ENCODE measurements at regions not wholly inside any gene's neighbourhood (a gene's known extent, or its start where the extent isn't known, plus 50 kb on each side); places are given as distances from the start of the nearest gene placed in this dataset.

- intact Hi-C loops (cut with micrococcal nuclease; ENCODE audit: unreplicated experiment): loop anchor here (10.0 kb wide), 1 partner anchor 62 kb away; no protein-coding TSS in a partner anchor
- H3K27ac ChIP-seq (ENCODE audit: control insufficient read depth, insufficient read depth): no peak overlapping the region
- SMC1A ChIA-PET (ENCODE audit: uncharacterized antibody, unreplicated experiment): interaction anchor here (1.4 kb wide), 1 partner anchor 9 kb away, joined by 3 read pairs; no protein-coding TSS in a partner anchor
- WGBS (ENCODE audit: insufficient coverage, insufficient replicate concordance, low lambda C conversion rate, missing lambda C conversion rate): 22% methylated on average over 8 of the region's 8 CpGs
- no peak for FAIRE-seq
- H3K36me3 ChIP-seq (ENCODE audit: control insufficient read depth in 2 of 2, insufficient read depth in 2 of 2, low read length in 1 of 2): no peaks in the 10 kb centered on the region
- no peak overlapping the region for H3K9ac ChIP-seq (ENCODE audit: control insufficient read depth, insufficient read depth, low read length)
- no peak for ATAC-seq
- no peak overlapping the region for H3K4me2 ChIP-seq (ENCODE audit: control insufficient read depth, insufficient read depth)
- no peaks in the 10 kb centered on the region for H4K20me1 ChIP-seq (ENCODE audit: control insufficient read depth, insufficient read depth)
- no peaks in the 10 kb centered on the region for H3K27me3 ChIP-seq (replicated peaks in 1 of 2; ENCODE audit: control insufficient read depth in 2 of 2, insufficient read depth in 2 of 2, low read length in 1 of 2)
- no peak overlapping the region for H3K4me3 ChIP-seq
- H3K9me3 ChIP-seq (replicated peaks; ENCODE audit: control insufficient read depth, insufficient read depth, low read length): no peaks in the 10 kb centered on the region
- POLR2A ChIA-PET: no interaction called here
- no peak for DNase-seq (ENCODE audit: low read depth, low spot score)
- no peak overlapping the region for H2AFZ ChIP-seq (ENCODE audit: control insufficient read depth, low read depth, low read length)
- H3K79me2 ChIP-seq (ENCODE audit: control insufficient read depth, insufficient read depth, low read length): no peaks in the 10 kb centered on the region
- in situ Hi-C loops (cut with MboI): no loop called here
- no TSS peak for BruUV-seq (replicated peaks)
- CTCF ChIA-PET: no interaction called here
- RAD21 ChIA-PET (ENCODE audit: unreplicated experiment): no interaction called here
- no peaks in the 10 kb centered on the region for H3K4me1 ChIP-seq (ENCODE audit: control insufficient read depth, insufficient read depth, low read length)
- TF ChIP-seq CBX3 (IDR thresholded peaks at IDR 0.05; ENCODE audit: borderline replicate concordance, low read depth): no peak
- TF ChIP-seq, protein P1, sequence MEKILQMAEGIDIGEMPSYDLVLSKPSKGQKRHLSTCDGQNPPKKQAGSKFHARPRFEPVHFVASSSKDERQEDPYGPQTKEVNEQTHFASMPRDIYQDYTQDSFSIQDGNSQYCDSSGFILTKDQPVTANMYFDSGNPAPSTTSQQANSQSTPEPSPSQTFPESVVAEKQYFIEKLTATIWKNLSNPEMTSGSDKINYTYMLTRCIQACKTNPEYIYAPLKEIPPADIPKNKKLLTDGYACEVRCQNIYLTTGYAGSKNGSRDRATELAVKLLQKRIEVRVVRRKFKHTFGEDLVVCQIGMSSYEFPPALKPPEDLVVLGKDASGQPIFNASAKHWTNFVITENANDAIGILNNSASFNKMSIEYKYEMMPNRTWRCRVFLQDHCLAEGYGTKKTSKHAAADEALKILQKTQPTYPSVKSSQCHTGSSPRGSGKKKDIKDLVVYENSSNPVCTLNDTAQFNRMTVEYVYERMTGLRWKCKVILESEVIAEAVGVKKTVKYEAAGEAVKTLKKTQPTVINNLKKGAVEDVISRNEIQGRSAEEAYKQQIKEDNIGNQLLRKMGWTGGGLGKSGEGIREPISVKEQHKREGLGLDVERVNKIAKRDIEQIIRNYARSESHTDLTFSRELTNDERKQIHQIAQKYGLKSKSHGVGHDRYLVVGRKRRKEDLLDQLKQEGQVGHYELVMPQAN (conservative IDR thresholded peaks at IDR 0.05): no peak
- no peak for TF ChIP-seq NR2C2 (IDR thresholded peaks at IDR 0.05; ENCODE audit: borderline replicate concordance, control insufficient read depth, insufficient read length, low read depth)
- TF ChIP-seq NFXL1 (IDR thresholded peaks at IDR 0.05; ENCODE audit: borderline replicate concordance): no peak
- no peak for TF ChIP-seq BMI1 (IDR thresholded peaks at IDR 0.05; ENCODE audit: borderline replicate concordance)
- no peak for TF ChIP-seq DPF2 (IDR thresholded peaks at IDR 0.05)
- TF ChIP-seq YY1 (IDR thresholded peaks at IDR 0.05; ENCODE audit: low read depth, low read length): no peak
- TF ChIP-seq NFYB (IDR thresholded peaks at IDR 0.05; ENCODE audit: insufficient read depth, low read depth, low read length): no peak
- TF ChIP-seq ZBED1 (IDR thresholded peaks at IDR 0.05; ENCODE audit: borderline replicate concordance): no peak
- no peak for TF ChIP-seq PML (IDR thresholded peaks at IDR 0.05; ENCODE audit: low read length)
- no peak for TF ChIP-seq SMC3 (IDR thresholded peaks at IDR 0.05; ENCODE audit: borderline replicate concordance, low read length)
- no peak for TF ChIP-seq EZH2 (IDR thresholded peaks at IDR 0.05; ENCODE audit: borderline replicate concordance, control insufficient read depth, low read depth, low read length)
- no peak for TF ChIP-seq BACH1 (IDR thresholded peaks at IDR 0.05; ENCODE audit: borderline replicate concordance)
- no peak for TF ChIP-seq ZSCAN29 (IDR thresholded peaks at IDR 0.05)
- TF ChIP-seq, protein P2, sequence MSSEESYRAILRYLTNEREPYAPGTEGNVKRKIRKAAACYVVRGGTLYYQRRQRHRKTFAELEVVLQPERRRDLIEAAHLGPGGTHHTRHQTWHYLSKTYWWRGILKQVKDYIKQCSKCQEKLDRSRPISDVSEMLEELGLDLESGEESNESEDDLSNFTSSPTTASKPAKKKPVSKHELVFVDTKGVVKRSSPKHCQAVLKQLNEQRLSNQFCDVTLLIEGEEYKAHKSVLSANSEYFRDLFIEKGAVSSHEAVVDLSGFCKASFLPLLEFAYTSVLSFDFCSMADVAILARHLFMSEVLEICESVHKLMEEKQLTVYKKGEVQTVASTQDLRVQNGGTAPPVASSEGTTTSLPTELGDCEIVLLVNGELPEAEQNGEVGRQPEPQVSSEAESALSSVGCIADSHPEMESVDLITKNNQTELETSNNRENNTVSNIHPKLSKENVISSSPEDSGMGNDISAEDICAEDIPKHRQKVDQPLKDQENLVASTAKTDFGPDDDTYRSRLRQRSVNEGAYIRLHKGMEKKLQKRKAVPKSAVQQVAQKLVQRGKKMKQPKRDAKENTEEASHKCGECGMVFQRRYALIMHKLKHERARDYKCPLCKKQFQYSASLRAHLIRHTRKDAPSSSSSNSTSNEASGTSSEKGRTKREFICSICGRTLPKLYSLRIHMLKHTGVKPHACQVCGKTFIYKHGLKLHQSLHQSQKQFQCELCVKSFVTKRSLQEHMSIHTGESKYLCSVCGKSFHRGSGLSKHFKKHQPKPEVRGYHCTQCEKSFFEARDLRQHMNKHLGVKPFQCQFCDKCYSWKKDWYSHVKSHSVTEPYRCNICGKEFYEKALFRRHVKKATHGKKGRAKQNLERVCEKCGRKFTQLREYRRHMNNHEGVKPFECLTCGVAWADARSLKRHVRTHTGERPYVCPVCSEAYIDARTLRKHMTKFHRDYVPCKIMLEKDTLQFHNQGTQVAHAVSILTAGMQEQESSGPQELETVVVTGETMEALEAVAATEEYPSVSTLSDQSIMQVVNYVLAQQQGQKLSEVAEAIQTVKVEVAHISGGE (CRISPR knock-in tag; IDR thresholded peaks at IDR 0.05): no peak
- no peak for TF ChIP-seq NFIC (IDR thresholded peaks at IDR 0.05; ENCODE audit: low read depth, low read length)
- no peak for TF ChIP-seq CREB1 (IDR thresholded peaks at IDR 0.05; ENCODE audit: low read depth)
- TF ChIP-seq, protein P3, sequence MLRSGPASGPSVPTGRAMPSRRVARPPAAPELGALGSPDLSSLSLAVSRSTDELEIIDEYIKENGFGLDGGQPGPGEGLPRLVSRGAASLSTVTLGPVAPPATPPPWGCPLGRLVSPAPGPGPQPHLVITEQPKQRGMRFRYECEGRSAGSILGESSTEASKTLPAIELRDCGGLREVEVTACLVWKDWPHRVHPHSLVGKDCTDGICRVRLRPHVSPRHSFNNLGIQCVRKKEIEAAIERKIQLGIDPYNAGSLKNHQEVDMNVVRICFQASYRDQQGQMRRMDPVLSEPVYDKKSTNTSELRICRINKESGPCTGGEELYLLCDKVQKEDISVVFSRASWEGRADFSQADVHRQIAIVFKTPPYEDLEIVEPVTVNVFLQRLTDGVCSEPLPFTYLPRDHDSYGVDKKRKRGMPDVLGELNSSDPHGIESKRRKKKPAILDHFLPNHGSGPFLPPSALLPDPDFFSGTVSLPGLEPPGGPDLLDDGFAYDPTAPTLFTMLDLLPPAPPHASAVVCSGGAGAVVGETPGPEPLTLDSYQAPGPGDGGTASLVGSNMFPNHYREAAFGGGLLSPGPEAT (IDR thresholded peaks at IDR 0.05; ENCODE audit: low read depth): no peak
Observed at GRCh38 chr1:67916140-67916886, 83.0 kb upstream of the GNG12 start.
